ENCODE measurements at regions not wholly inside any gene's neighbourhood (a gene's known extent, or its start where the extent isn't known, plus 50 kb on each side); places are given as distances from the start of the nearest gene placed in this dataset.

- DNase-seq, result no peak
These were observed 213.9 kb downstream of the UNC5CL start for GRCh38 chr6:40825102-40825501.

DNA sequence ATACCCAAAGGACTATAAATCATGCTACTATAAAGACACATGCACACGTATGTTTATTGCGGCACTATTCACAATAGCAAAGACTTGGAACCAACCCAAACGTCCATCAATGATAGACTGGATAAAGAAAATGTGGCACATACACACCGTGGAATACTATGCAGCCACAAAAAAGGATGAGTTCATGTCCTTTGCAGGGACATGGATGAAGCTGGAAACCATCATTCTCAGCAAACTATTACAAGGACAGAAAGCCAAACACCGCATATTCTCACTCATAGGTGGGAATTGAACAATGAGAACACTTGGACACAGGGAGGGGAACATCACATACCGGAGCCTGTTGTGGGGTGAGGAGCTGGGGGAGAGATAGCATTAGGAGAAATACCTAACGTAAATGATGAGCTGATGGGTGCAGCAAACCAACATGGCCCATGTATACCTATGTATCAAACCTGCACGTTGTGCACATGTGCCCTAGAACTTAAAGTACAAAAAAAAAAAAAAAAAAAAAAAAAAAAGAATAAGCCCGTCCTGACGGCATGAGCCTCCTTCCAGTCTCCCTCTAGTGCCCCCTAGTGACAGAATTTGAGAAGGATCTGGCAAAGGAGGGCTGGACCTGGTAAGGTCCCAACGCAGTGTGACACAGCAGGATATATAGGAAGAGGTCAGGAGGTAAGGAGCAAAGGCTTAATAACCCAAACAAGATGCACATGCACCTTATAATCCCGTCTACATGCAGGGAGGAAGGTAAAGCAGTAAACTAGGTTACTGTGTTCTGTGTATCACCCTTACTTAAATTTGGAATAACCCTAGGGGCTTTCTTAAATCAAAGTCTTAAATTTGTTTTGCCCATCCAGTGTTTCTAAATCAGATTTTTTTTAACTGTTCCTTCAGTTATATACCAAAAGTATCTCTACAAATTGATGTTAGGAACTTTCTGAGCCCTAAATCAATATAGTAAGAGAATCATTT is 214.8 kb downstream of the UNC5CL start:
- DNase-seq, result peak; percentile 50

GRCh38 chr6:40822619-40823018 is 216.4 kb downstream of the UNC5CL start:
- no peak for DNase-seq

GRCh38 chr6:40819182-40819834 is 219.7 kb downstream of the UNC5CL start:
- peak; percentile 79 for DNase-seq

- no peak for DNase-seq
These were observed 221.7 kb downstream of the UNC5CL start for GRCh38 chr6:40817369-40817768.

GRCh38 chr6:40816601-40817000 is 222.4 kb downstream of the UNC5CL start:
- no peak for DNase-seq

- no peak for DNase-seq
These were observed 223.3 kb downstream of the UNC5CL start for GRCh38 chr6:40815731-40816130.

DNA sequence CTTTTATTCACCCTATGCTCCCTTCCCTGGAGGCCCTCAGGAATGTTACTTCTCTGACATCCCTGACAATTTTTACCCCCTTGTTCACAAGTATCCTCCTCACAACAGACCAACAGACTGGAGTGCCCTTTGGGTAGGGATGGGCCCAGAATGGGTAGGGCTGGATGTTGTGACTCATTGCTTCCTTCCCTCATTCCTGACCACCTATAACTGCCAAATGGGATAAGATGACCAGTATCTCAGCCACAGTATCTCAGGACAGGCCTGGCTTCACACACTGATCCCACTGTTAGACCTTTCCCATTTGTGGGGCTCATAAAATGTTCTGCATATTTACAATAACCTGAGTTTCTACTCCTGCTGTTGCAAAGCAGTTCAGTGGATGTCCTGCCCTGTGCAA is 223.0 kb upstream of the LRFN2 start:
- no peak for DNase-seq

DNA sequence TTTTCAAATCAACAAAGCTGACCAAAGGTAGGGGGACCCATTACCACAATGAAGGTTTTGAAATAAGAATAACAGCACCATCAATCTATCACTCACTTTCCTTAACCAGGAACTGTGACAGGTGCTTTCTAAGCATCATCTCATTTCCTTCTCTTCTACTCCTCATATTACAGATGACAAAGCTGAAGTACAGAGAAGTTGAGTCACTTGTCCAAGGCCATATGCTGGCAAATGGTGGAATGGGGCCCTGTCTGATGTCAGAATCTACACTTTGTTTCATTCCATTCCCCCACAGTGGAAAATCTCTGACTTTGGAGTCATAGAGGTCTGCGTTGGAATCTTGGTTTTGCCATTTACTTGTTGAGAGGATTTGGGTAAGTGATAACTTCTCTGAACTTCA is 222.5 kb upstream of the LRFN2 start:
- DNase-seq, result no peak

- no peak for DNase-seq
These were observed 220.3 kb upstream of the LRFN2 start for GRCh38 chr6:40807484-40807883.

GRCh38 chr6:40806256-40806864 is 219.2 kb upstream of the LRFN2 start:
- no peak for DNase-seq

GRCh38 chr6:40805336-40805735 is 218.2 kb upstream of the LRFN2 start:
- no peak for DNase-seq

GRCh38 chr6:40804905-40805304 is 217.7 kb upstream of the LRFN2 start:
- no peak for DNase-seq

GRCh38 chr6:40803897-40804702 is 216.9 kb upstream of the LRFN2 start:
- no peak for DNase-seq

- no peak for DNase-seq
These were observed 215.3 kb upstream of the LRFN2 start for GRCh38 chr6:40802481-40802880.

DNA sequence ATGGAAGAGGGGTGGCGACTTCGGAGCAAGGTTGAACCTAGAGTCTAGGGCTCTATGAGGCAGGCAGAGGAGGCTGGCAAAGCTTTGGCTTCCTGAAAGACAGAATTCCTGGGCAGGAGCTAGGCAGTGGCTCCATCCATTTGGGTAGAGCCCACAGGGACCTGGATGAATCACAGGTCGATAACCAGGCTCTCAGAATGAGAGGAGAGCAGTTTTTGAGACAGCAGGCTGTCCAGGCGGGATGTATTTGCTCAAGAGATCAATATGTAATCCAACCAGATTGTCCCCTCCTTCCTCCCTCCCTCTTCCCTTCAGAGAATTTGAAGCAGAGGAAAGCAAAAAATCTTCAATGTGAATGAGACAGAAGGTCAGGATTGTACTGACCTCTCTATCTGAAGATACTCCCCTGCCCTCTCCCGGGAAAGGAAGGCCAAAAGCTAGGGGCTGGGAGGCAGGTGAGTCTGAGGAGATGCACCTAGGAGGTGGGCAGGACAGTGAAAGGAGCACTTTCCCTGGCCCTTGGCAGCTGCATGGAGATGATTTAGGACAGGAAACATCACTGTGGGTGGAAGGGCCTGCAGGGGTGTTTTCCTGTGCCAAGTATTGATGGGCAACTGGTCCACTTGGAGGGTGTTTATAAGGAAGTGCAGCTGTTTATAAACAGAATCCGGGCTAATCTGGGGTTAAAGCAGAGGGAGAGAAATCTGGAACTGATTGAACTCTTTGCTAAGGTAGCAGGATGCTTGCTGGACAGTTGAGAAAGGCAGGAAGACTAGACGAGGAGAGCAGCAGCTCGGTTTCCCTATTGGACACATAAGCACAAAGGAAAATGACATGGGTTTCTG is 212.4 kb upstream of the LRFN2 start:
- peak; percentile 30 for DNase-seq

GRCh38 chr6:40798069-40798770 is 211.1 kb upstream of the LRFN2 start:
- no peak for DNase-seq

- no peak for DNase-seq
These were observed 209.4 kb upstream of the LRFN2 start for GRCh38 chr6:40796260-40797221.

- no peak for DNase-seq
These were observed 207.4 kb upstream of the LRFN2 start for GRCh38 chr6:40794586-40794985.

GRCh38 chr6:40792183-40792582 is 205.0 kb upstream of the LRFN2 start:
- no peak for DNase-seq

All from NCI-H2029 treated with DMSO at 0.1 percent for 48 hours (cell line).